ENCODE measurements at regions not wholly inside any gene's neighbourhood (a gene's known extent, or its start where the extent isn't known, plus 50 kb on each side); places are given as distances from the start of the nearest gene placed in this dataset.
"Not testable (repeated sequence)": the region's sequence is repeated elsewhere in the genome, so short reads cannot be mapped to it uniquely, and the experiment has no call there.

GRCh38 chr1:109857702-109858101 is 52.9 kb upstream of the CSF1 start:
- DNase-seq: not testable (repeated sequence)

DNA sequence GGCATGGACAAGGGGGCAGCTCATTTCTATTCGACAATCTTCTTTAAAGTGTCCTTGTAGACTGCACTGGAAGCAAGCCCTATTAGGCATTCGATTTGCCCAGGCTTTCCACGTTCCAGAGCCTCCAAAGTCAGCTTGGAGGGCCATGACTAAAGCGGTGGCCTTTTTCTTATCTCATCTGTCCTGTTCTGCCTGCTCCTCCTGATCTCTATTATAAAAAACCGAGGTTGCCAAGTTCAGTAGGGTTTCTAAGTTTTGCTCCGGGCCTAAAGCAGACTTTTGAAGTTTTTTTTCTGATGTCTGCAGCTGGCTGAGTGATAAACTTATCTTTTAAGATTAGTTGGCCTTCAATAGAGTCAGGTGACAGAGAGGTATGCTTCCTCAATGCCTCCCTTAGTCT is 54.7 kb upstream of the CSF1 start:
- not testable (repeated sequence) for DNase-seq

DNA sequence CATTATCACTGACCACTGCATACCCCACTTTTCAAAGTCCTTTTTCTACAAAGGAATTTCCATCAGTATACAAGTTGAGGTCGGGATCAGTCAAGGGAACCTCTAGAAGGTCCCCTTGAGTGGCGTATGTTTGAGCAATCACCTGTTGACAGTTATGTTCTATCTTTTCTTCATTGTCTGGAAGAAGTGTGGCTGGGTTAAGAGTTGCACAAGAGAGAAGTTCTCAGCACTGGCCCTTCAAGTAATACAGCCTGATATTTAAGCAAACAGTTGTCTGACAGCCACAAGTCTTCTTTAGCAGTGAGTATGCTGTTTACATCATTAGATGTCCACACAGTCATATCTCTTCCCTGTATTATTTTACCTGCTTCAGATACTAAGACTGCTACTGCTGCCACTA is 56.7 kb upstream of the CSF1 start:
- not testable (repeated sequence) for DNase-seq

GRCh38 chr1:109852221-109853015 is 58.2 kb upstream of the CSF1 start:
- DNase-seq: not testable (repeated sequence)

DNA sequence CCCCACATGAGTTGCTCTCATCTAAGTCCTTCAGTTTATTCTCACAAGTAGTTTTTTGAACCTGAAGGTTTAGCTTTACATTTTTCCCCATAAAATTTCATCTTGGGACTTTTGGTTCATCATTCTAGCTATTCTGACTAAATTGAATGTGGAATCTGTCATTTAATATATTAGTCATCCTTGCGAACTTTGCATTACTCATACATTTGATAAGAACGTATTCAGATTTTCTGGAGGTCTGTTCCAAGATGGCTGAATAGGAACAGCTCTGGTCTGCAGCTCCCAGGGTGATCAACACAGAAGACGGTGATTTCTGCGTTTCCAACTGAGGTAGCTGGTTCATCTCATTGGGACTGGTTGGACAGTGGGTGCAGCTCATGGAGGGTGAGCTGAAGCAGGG is 59.8 kb upstream of the CSF1 start:
- DNase-seq: no peak

GRCh38 chr1:109850194-109850593 is 60.5 kb upstream of the CSF1 start:
- DNase-seq: no peak

- no peak for DNase-seq
Measured at GRCh38 chr1:109849655-109850054, 61.0 kb upstream of the CSF1 start.

DNA sequence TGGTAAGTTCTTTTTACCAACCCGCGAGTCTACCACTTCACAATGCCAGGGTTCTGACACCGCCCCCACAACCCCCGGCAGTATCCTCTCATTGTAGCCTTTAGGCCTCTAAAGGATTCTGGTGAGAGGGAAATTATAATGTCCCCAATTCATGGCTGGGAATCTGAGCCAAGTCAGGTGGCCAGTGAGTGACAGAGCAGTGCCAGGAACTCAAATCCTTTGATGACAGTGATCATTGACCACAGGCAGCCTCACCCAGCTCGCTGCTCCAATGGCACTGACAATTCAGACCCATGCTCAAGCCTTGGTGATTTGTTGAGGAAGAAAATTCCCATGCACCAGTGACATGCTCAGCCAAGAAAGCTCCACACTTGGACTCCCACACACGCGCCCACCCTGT is 63.4 kb upstream of the CSF1 start:
- no peak for DNase-seq

- no peak for DNase-seq
Measured at GRCh38 chr1:109846846-109847245, 63.8 kb upstream of the CSF1 start.

- DNase-seq: no peak
Measured at GRCh38 chr1:109846162-109846561, 64.5 kb upstream of the CSF1 start.

DNA sequence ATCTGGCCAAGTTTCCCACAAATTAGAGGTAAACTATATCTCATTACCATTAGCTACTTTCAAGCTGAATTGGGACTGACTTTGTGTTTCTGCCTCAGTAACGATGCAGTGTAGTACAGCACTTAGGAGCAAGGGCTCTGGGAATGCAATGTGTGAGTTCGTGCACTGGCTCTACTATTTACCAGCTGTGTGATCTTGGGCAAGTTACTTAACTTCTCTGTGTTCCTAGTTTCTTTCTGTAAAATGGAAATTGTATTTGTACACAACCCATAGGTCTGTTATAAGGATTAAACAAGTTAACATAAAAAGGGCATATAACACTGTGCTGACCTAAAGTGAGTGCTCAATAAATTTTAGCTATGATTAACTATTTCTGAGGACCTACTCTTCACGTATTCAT is 65.0 kb upstream of the CSF1 start:
- no peak for DNase-seq

DNA sequence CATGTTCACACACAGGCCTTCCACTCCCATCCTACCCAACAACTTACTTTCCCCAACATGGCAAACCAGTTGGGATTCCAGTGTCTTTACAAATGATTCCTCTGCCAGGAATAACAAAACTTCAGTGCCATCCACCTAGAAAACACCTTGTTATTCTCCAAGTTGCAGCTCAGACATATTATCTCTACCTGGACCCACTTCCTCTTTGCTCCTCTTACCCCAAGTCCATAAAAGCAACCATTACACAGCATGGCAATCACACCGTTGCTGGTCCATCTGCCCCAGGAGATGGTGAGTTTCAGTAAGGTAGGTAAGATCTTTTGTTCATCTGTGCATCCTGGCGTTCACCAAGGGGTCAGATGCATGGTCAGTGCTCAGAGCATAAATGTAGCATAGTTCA is 66.0 kb upstream of the CSF1 start:
- DNase-seq: no peak

GRCh38 chr1:109840011-109840629 is 70.5 kb upstream of the CSF1 start:
- no peak for DNase-seq

DNA sequence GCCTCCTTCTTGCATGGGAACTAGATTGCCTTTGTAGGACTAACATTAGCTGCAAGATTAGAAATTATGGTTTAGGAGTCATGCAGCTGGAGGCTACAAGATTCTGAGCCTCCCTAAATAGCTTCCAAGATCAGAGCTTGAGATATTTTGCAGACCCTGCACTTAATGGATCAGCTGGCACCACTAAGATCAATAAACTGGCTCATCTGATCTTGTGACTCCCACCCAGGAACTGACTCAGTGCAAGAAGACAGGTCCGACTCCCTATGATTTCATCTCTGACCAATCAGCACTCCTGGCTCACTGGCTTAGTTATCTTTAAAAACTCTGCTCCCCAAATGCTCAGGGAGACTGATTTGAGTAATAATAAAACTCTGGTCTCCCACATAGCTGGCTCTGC is 71.4 kb upstream of the CSF1 start:
- not testable (repeated sequence) for DNase-seq

GRCh38 chr1:109838838-109839240 is 71.8 kb upstream of the CSF1 start:
- DNase-seq: no peak

GRCh38 chr1:109837852-109838570 is 72.6 kb upstream of the CSF1 start:
- DNase-seq: no peak

DNA sequence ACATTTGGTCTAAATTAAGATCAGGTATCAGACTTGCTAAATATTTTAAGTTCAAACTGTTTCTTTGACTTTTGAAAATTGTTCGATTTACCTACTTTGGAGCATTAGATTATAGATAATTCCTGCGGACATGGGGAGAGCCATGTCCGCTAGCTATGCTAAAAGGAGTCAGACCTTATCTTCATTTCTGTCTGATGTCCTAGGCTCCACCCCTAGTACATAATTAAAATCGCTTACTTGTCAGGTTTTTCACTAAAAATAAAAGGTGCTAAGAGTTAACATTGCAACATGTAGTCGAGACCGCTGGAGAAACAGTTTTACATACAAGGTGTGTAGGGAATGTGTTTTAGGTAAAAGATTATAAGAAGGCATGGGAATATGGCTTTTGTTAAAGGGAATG is 71.9 kb upstream of the EPS8L3 start:
- not testable (repeated sequence) for DNase-seq

DNA sequence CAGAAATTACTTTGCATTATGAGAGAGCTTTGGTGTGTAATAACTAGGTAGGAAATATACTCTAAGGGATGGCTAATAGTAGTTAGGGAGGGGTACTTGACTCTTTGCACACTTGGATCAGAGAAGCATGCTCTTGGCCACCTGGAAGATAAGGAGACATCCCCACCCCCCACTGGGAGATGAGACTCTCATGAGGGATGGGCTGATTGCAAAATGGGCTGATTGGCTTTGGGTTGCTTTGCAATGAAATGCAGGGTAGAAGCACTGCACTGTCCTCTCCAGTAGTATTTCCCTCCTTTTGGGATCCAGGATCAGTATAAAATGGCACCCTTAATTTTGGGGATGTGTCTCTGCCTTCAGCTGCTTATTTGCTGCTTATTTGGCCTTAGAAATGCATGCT is 71.2 kb upstream of the EPS8L3 start:
- DNase-seq: no peak

DNA sequence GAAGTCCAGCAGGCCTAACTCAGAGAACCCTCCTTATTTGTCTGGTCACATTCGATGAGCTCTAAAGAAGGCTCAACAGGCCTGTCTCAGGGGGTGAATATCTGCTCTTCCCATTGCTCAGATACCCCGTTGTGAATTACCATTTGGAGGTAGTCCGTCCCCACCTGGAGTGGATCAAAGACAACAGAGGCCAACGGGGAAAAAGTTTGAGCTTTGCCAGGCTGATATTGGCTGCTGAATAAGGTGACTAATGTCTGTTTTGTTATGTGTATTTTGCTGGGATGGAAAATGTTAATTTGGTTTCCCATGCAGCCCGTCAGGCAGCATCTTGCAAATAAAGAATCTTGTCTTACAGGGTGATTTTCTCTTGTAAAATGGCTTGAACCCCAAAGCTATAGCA is 69.2 kb upstream of the EPS8L3 start:
- DNase-seq: no peak

DNA sequence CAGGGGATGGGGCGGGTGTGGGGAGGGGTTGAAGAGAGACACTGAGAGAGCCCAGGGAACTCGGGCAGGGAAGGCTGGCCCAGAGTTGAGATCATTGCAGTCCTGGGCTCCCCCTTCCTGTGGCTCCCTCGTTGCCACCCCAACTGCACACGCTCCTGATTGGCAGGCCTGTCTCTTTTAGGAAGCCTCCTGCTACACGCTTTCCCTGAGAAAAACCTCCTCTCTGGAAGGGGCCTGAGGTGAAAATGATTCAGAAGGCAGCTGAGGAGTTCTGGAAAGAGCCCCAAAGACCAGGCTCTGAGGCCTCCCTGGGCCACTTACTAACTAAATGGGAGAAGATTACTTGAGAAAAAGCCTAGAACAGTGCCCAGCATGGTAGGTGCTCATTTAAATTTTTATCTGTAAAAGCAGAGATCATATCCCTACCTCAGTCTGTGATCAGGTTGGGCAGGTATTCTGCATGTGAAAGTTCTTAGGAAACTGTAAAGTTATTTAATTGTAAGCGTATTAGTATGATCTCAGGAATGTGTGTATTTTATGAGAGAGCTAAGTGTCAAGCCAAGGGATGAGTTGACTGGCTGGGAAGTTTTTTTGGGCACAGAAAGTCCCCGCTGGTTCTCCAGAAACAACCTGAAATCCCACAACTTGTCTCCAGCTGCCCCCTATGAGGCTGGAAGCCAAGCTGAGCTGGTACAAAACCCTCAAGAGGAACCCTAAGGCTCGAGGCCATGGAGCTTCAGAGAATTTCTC is 65.2 kb upstream of the EPS8L3 start:
- no peak for DNase-seq

- no peak for DNase-seq
Measured at GRCh38 chr1:109827986-109828385, 64.3 kb upstream of the EPS8L3 start.

DNA sequence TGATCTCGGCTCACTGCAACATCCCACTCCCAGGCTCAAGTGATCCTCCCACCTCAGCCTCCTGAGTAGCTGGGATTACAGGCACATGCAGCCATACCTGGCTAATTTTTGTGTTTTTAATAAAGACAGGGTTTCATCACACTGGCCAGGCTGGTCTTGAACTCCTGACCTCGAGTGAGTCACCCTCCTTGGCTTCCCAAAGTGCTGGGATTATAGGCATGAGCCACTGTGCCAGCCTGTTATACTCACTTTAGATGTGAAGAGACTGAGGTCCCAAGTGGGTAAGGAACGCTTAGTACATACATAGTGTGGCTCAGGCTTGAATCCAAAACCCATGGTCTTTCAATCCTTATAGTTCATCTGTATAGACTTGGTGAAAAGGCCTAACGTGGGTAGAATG is 63.7 kb upstream of the EPS8L3 start:
- DNase-seq: no peak

GRCh38 chr1:109826930-109827349 is 63.2 kb upstream of the EPS8L3 start:
- DNase-seq: no peak

Measured in NCI-H1694 (cell line).